HCT116 (cell line): ENCODE measurements at regions not wholly inside any gene's neighbourhood (a gene's known extent, or its start where the extent isn't known, plus 50 kb on each side); places are given as distances from the start of the nearest gene placed in this dataset.

Experiments used
- ATAC-seq: fragments of 200-7000 bp; cut with Tn5 transposase; 2 replicates; pipeline ENCODE4 v1.9.1; 2020; ENCODE audit warnings: mild to moderate bottlenecking, moderate library complexity
- BruUV-seq: library from RNA; stranded (reverse); fragments of 400-500 nt; replicated peaks from 2 replicates; lab custom pipeline; 2021; lab: Mats Ljungman, UMichigan
- CTCF ChIA-PET: fragments of 300-600 bp; sonication (Branson Sonifier 250); formaldehyde crosslinking; loops from one replicate; lab custom pipeline; 2021; ENCODE audit warnings: antibody characterized with exemption; lab: Charles Lee
- POLR2A ChIA-PET: fragments of 300-600, 350-600 bp; sonication (Branson Sonifier 250); formaldehyde crosslinking; loops from one replicate; lab custom pipeline; 2021; ENCODE audit warnings: antibody characterized with exemption; lab: Charles Lee
- RAD21 ChIA-PET, 2 experiments: fragments of 300-600 bp; sonication (Branson Sonifier 250); formaldehyde crosslinking; loops; one replicate each; lab custom pipeline; 2023; ENCODE audit warnings: low total read pairs in 2 of 2; ENCODE audit not compliant: uncharacterized antibody in 2 of 2, unreplicated experiment in 2 of 2, low non-redundant PET in 1 of 2; lab: Charles Lee
- DNase-seq: peaks from one replicate; pipeline ENCODE4 v3.0.0-alpha.2; 2010; ENCODE audit warnings: low read depth, low spot score
- H2AFZ ChIP-seq: fragments of 200-600 bp; shearing (Covaris generic), sonication (generic); 2 replicates; pipeline ENCODE4 v1.6.1; 2017; ENCODE audit warnings: low read depth, mixed run types, mixed read lengths, antibody characterized with exemption, low read length; ENCODE audit not compliant: poor library complexity, severe bottlenecking
- H3K27ac ChIP-seq: 2 replicates; pipeline ENCODE4 v1.5.1; 2012; ENCODE audit warnings: low read depth, low read length
- H3K27me3 ChIP-seq: fragments of 200-600 bp; sonication (generic); 2 replicates; pipeline ENCODE4 v1.6.1; 2016; ENCODE audit warnings: mixed run types, low read length, mixed read lengths; ENCODE audit not compliant: insufficient read depth
- H3K36me3 ChIP-seq, 2 experiments: fragments of 200-500 bp in 1 of 2; fragments of 200-600 bp in 1 of 2; sonication (Bioruptor generic) in 1 of 2; sonication (generic) in 1 of 2; 2 replicates each; pipeline versions ENCODE4 v1.5.1 to v1.6.1; 2014 to 2016; ENCODE audit warnings: low read length in 2 of 2, inconsistent platforms in 1 of 2, mixed read lengths in 1 of 2, mixed run types in 1 of 2; ENCODE audit not compliant: insufficient read depth in 2 of 2, control insufficient read depth in 1 of 2
- H3K4me1 ChIP-seq, 2 experiments: fragments of 200-600 bp in 1 of 2; sonication (generic) in 1 of 2; 2 replicates each; pipeline versions ENCODE4 v1.5.1 to v1.6.1; 2012 to 2017; ENCODE audit warnings: low read length in 2 of 2, inconsistent platforms in 1 of 2, mild to moderate bottlenecking in 1 of 2, mixed read lengths in 1 of 2, mixed run types in 1 of 2, moderate library complexity in 1 of 2; ENCODE audit not compliant: insufficient read depth in 2 of 2, control insufficient read depth in 1 of 2
- H3K4me2 ChIP-seq: fragments of 200-600 bp; sonication (generic); 2 replicates; pipeline ENCODE4 v1.6.1; 2017; ENCODE audit warnings: mixed run types, low read length, mixed read lengths
- H3K4me3 ChIP-seq, 2 experiments: fragments of 200-600 bp in 1 of 2; sonication (generic) in 1 of 2; replicated peaks in 1 of 2; 2 replicates each; pipeline ENCODE4 v1.5.1; 2011 to 2016; ENCODE audit warnings: low read length in 2 of 2, control low read depth in 1 of 2, low read depth in 1 of 2, mild to moderate bottlenecking in 1 of 2, mixed read lengths in 1 of 2, mixed run types in 1 of 2
- H3K79me2 ChIP-seq: fragments of 200-600 bp; sonication (generic); 2 replicates; pipeline ENCODE4 v1.6.1; 2017; ENCODE audit warnings: mild to moderate bottlenecking, mixed run types, low read length, moderate library complexity, mixed read lengths; ENCODE audit not compliant: insufficient read depth
- H3K9ac ChIP-seq: fragments of 200-600 bp; sonication (generic); 2 replicates; pipeline ENCODE4 v1.6.1; 2016; ENCODE audit warnings: low read length, mixed read lengths
- H3K9me2 ChIP-seq: fragments of 200-600 bp; sonication (generic), shearing (Covaris generic); 2 replicates; pipeline ENCODE4 v1.6.1; 2017; ENCODE audit warnings: mixed run types, mild to moderate bottlenecking, moderate library complexity; ENCODE audit not compliant: insufficient read depth
- H3K9me3 ChIP-seq, 2 experiments: fragments of 200-500 bp in 1 of 2; fragments of 200-600 bp in 1 of 2; sonication (Bioruptor generic) in 1 of 2; sonication (generic) in 1 of 2; 2 replicates each; pipeline ENCODE4 v1.6.1; 2014 to 2017; ENCODE audit warnings: low read length in 2 of 2, mixed read lengths in 2 of 2, inconsistent platforms in 1 of 2, low read depth in 1 of 2, mild to moderate bottlenecking in 1 of 2, mixed run types in 1 of 2, moderate library complexity in 1 of 2; ENCODE audit not compliant: control insufficient read depth in 1 of 2, insufficient read depth in 1 of 2
- H4K20me1 ChIP-seq: fragments of 200-600 bp; sonication (generic), shearing (Covaris generic); 2 replicates; pipeline ENCODE4 v1.6.1; 2017; ENCODE audit warnings: mixed run types, mild to moderate bottlenecking, moderate library complexity; ENCODE audit not compliant: insufficient read depth
- CEBPB ChIP-seq: IDR thresholded peaks from 2 replicates; pipeline ENCODE4 v1.6.1; 2012; ENCODE audit warnings: low read depth
- EGR1 ChIP-seq: IDR thresholded peaks from 2 replicates; pipeline ENCODE4 v1.6.1; 2012; ENCODE audit warnings: low read depth
- ELF1 ChIP-seq: IDR thresholded peaks from 2 replicates; pipeline ENCODE4 v1.6.1; 2012; ENCODE audit warnings: low read depth, borderline replicate concordance
- EZH2 ChIP-seq: fragments of 200-600 bp; sonication (generic); IDR thresholded peaks from 2 replicates; pipeline ENCODE4 v1.6.1; 2017; ENCODE audit warnings: antibody characterized with exemption, mixed run types
- EZH2phosphoT487 ChIP-seq: fragments of 200-600 bp; IDR thresholded peaks from 2 replicates; pipeline ENCODE4 v1.6.1; 2018; ENCODE audit warnings: antibody characterized with exemption, borderline replicate concordance
- JUND ChIP-seq: IDR thresholded peaks from 2 replicates; pipeline ENCODE4 v1.6.1; 2012
- POLR2A ChIP-seq: IDR thresholded peaks from 2 replicates; pipeline ENCODE4 v1.7.0; 2011; ENCODE audit warnings: borderline replicate concordance; ENCODE audit not compliant: insufficient read depth, insufficient read length; ENCODE audit errors: extremely low read depth
- POLR2AphosphoS5 ChIP-seq: IDR thresholded peaks from 2 replicates; pipeline ENCODE4 v1.6.1; 2011; ENCODE audit warnings: mild to moderate bottlenecking, low read depth, low read length, moderate library complexity
- SIN3A ChIP-seq: IDR thresholded peaks from 2 replicates; pipeline ENCODE4 v1.6.1; 2012; ENCODE audit warnings: low read depth
- ZFX ChIP-seq: fragments of 450-650 bp; IDR thresholded peaks from 2 replicates; pipeline ENCODE4 v1.6.1; 2017
- intact Hi-C: fragments of 100-400 bp; cut with micrococcal nuclease; formaldehyde crosslinking; loops from 2 replicates; pipeline ENCODE4 v1.10.0; 2022
- TF ChIP-seq, protein P1 (sequence below): IDR thresholded peaks from 2 replicates; pipeline ENCODE4 v1.6.1; 2012
- TF ChIP-seq, protein P2 (sequence below), 3 experiments: fragments of 200-600 bp in 1 of 3; sonication (generic) in 1 of 3; IDR thresholded peaks in 2 of 3; conservative IDR thresholded peaks in 1 of 3; 2 replicates each; pipeline ENCODE4 v1.5.1; 2012 to 2017; ENCODE audit warnings: low read depth in 2 of 3, low read length in 2 of 3, antibody characterized with exemption in 1 of 3, borderline replicate concordance in 1 of 3, control low read depth in 1 of 3, mild to moderate bottlenecking in 1 of 3, mixed read lengths in 1 of 3, mixed run types in 1 of 3, moderate library complexity in 1 of 3; ENCODE audit not compliant: insufficient read depth in 1 of 3

- DNase-seq (no peak), ATAC-seq (no peak)
- Histone ChIP-seq H3K4me3 (no peak overlapping the region), H2AFZ (no peak overlapping the region), H3K27me3 (no peaks in the 10 kb centered on the region), H3K4me2 (no peak overlapping the region), H3K9ac (no peak overlapping the region), H3K9me2 (no peaks in the 10 kb centered on the region), H3K27ac (no peak overlapping the region), H3K36me3 (no peaks in the 10 kb centered on the region), H4K20me1 (no peaks in the 10 kb centered on the region), H3K4me1 (no peaks in the 10 kb centered on the region), H3K9me3 (peaks cover 0 to 3% of the 10 kb centered on the region in 2 experiments; a peak in 1 of 4 replicates), H3K79me2 (no peaks in the 10 kb centered on the region)
- no TSS peak for BruUV-seq
- RAD21 ChIA-PET, result no interaction called here
- CTCF ChIA-PET, result no interaction called here
- POLR2A ChIA-PET, result no interaction called here
- intact Hi-C loops, result no loop called here
- TF ChIP-seq ELF1 (no peak), SIN3A (no peak), POLR2AphosphoS5 (no peak), JUND (no peak), POLR2A (no peak)
- TF ChIP-seq, protein P1, sequence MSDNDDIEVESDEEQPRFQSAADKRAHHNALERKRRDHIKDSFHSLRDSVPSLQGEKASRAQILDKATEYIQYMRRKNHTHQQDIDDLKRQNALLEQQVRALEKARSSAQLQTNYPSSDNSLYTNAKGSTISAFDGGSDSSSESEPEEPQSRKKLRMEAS, result no peak
Observed at GRCh38 chrX:94401426-94401825, 727.4 kb downstream of the FAM133A start.

- Histone ChIP-seq H3K9ac (no peak overlapping the region), H3K9me2 (no peaks in the 10 kb centered on the region), H3K4me2 (no peak overlapping the region), H3K9me3 (no peaks in the 10 kb centered on the region), H3K27ac (no peak overlapping the region), H3K4me1 (no peaks in the 10 kb centered on the region), H4K20me1 (no peaks in the 10 kb centered on the region), H3K27me3 (no peaks in the 10 kb centered on the region), H3K79me2 (no peaks in the 10 kb centered on the region), H2AFZ (no peak overlapping the region), H3K36me3 (no peaks in the 10 kb centered on the region), H3K4me3 (no peak overlapping the region)
- DNase-seq, result no peak
- TF ChIP-seq EGR1 (no peak), ZFX (no peak), JUND (no peak), EZH2 (no peak), CEBPB (no peak), EZH2phosphoT487 (no peak), POLR2AphosphoS5 (no peak)
- TF ChIP-seq, protein P2, sequence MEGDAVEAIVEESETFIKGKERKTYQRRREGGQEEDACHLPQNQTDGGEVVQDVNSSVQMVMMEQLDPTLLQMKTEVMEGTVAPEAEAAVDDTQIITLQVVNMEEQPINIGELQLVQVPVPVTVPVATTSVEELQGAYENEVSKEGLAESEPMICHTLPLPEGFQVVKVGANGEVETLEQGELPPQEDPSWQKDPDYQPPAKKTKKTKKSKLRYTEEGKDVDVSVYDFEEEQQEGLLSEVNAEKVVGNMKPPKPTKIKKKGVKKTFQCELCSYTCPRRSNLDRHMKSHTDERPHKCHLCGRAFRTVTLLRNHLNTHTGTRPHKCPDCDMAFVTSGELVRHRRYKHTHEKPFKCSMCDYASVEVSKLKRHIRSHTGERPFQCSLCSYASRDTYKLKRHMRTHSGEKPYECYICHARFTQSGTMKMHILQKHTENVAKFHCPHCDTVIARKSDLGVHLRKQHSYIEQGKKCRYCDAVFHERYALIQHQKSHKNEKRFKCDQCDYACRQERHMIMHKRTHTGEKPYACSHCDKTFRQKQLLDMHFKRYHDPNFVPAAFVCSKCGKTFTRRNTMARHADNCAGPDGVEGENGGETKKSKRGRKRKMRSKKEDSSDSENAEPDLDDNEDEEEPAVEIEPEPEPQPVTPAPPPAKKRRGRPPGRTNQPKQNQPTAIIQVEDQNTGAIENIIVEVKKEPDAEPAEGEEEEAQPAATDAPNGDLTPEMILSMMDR (IDR thresholded peaks at IDR 0.05 in 2 of 3, conservative IDR thresholded peaks at IDR 0.05 in 1 of 3; ENCODE audit: borderline replicate concordance in 1 of 3, insufficient read depth in 1 of 3, low read depth in 2 of 3, low read length in 2 of 3), result no peak
- ChIA-PET POLR2A (no interaction called here), RAD21 (no interaction called here), CTCF (no interaction called here)
- no peak for ATAC-seq
- intact Hi-C loops, result no loop called here
- no TSS peak for BruUV-seq
Observed at GRCh38 chrX:94414746-94415145, 740.7 kb downstream of the FAM133A start.
